GM18951 (cell line): ENCODE measurements at regions not wholly inside any gene's neighbourhood (a gene's known extent, or its start where the extent isn't known, plus 50 kb on each side); places are given as distances from the start of the nearest gene placed in this dataset.
"Not testable (repeated sequence)": the region's sequence is repeated elsewhere in the genome, so short reads cannot be mapped to it uniquely, and the experiment has no call there.

Source experiments
- POLR2A ChIP-seq: IDR thresholded peaks from 4 replicates; pipeline ENCODE4 v1.6.1; 2011; ENCODE audit warnings: mild to moderate bottlenecking; ENCODE audit not compliant: insufficient read length, insufficient read depth; ENCODE audit errors: extremely low read depth
- in situ Hi-C: fragments of 300-500 bp; cut with MboI; formaldehyde crosslinking; loops from one replicate; pipeline ENCODE4 v1.12.0; 2022; ENCODE audit warnings: low sequenced_read_pairs, mixed read lengths, inconsistent platforms; ENCODE audit not compliant: unreplicated experiment

DNA sequence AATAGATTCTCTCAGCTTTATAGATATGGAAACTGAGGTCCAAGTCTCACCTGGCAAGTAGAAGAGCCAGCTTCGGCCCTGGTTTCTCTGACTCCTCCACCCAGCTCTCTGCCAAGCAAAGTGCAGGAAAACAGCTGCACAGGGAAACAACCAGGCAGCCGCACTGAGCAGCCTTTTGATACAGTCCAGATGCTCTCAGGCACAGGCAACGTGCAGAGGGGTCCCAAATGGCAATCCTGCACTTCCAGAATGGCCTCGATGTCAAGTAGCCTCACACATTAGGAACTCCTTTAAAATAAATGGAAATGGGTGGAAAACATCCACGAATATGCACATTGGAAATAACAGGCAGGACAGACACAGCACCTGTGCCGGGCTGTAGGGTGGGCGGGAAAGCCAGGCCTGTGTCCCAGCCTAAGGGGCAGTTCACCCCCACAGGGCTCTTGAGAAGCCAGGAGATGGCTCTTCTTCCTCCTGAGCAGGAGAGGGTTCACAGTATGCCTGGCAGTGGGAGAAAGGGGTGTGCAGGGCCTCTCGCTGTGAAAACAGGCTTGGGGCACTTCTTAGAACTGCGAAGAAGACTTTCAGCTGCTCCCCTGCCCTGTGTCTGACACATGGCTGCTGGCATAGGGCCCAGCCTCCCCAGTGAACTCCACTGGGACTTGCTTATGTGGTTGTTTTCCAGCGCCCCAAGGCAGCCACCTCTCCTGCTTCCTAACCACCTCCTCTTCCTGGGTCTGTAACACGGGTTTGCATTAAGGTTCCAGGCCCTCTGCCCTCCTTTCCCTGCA, 63.9 kb upstream of the TUBA3E start:
- no peak for TF ChIP-seq POLR2A
- in situ Hi-C loops: no loop called here

GRCh38 chr2:130261099-130261498, 62.9 kb upstream of the TUBA3E start:
- no peak for TF ChIP-seq POLR2A

DNA sequence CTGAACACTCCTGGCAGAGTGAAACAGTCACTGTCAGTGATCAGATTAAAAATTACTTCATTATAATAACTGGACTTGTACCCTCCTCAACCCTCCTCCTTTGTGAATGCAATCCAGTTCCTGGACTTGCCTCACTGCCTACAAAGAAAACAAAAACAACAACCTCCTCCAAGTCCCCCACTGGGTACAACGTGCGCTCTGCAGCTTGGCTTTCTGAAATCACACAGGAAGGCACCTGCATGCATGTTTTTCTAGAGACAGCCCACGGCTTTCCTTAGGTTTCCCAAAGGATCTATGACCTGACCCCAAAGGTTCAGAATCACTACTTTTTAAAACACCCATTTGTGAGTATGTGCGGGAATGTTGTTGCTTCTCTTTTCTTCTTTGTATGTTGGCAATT, 61.4 kb upstream of the TUBA3E start:
- in situ Hi-C loops: no loop called here

More at GRCh38 chr2:130261099-130261498, 62.9 kb upstream of the TUBA3E start:
- in situ Hi-C loops: no loop called here

DNA sequence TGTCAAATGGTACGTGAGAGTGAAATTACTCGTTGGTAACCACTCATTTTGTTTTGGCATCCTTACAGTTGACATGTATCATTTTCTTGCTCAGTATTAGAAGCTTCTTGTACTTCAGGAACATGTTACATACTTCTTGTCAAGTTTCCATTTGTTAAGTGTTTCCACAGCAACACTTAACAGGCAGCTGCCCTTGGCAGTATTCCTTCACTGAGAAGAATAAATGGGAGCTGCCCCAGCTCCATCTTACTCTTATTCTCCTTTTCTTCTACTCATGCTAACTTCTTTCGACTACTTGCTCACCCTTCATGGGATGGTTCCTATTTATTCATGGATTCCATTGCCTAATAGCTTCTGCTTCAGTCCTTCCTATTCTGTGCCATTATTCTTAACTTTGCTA, 60.1 kb upstream of the TUBA3E start:
- TF ChIP-seq POLR2A: no peak
- in situ Hi-C loops: no loop called here

More for the DNA sequence above, 61.4 kb upstream of the TUBA3E start:
- TF ChIP-seq POLR2A: no peak

DNA sequence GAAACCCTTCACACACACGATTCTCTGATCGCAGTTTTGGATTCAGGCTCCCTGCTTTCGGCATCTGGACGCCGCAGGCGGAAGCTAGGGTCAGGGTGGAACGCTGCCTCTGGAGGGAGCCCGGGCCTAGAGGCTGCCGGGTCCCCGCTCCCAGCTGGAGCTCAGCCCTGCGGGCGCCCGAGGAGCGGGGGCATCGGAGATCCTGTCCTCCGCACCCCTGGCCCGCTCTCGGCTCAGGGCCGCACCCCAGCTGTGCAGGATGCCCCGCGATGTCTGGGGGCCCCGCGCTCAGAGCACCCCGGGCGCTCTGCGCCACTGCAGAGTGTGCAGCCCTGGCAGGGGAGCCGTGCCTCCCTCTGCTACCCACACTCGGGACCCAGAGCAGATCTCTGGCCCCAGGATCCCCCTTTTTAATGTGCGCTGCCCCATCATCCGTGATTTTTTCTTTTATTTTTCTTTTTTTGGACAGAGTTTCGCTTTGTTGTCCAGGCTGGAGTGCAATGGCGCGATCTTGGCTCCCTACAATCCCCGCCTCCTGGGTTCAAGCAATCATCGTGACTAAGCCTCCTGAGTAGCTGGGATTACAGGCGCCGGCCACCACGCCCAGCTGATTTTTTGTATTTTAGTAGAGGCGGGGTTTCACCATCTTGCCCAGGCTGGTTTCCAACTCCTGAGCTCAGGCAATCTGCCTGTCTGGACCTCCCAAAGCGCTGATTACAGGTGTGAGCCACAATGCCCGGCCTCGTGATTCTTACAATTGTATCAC, 54.8 kb upstream of the TUBA3E start:
- TF ChIP-seq POLR2A: no peak
- in situ Hi-C loops: no loop called here

- no peak for TF ChIP-seq POLR2A
- in situ Hi-C loops: no loop called here
Observed at GRCh38 chr2:130251873-130252620, 53.8 kb upstream of the TUBA3E start.

GRCh38 chr2:130251535-130251872, 53.3 kb upstream of the TUBA3E start:
- in situ Hi-C loops: no loop called here
- no peak for TF ChIP-seq POLR2A

DNA sequence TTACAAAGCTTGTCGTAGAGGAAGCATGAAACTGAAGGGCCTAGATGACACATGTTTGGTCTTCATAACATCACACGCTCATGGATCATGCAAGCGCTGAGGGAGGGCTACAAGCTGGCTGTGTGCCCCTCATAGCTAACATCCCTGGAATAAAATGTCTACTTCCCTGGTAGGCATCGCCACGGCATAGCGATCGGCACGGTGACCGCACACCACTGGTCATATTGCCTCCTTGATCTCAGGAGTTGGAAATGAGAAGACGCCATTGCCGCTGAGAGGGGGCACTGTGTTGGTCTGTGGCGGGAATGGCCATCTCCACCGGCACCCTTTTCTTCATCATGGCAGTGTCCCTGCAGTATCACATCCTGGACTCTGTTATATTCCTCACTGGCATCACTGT, 50.1 kb upstream of the TUBA3E start:
- in situ Hi-C loops: not testable (repeated sequence)
